Parathyroid adenoma (tissue), 2 donors: ENCODE measurements at regions not wholly inside any gene's neighbourhood (a gene's known extent, or its start where the extent isn't known, plus 50 kb on each side); places are given as distances from the start of the nearest gene placed in this dataset.

Source experiments
- H2AFZ ChIP-seq: fragments of 300-600 bp; sonication (generic); one replicate; pipeline ENCODE4 v1.7.0; 2017; ENCODE audit warnings: antibody characterized with exemption, mild to moderate bottlenecking
- H3K27ac ChIP-seq: fragments of 300-600 bp; sonication (generic); one replicate; pipeline ENCODE4 v1.7.0; 2017
- H3K27me3 ChIP-seq: fragments of 300-600 bp; sonication (generic); one replicate; pipeline ENCODE4 v1.7.0; 2017; ENCODE audit warnings: low read length; ENCODE audit not compliant: control insufficient read depth, insufficient read depth
- H3K36me3 ChIP-seq: fragments of 300-600 bp; sonication (generic); one replicate; pipeline ENCODE4 v1.7.0; 2017; ENCODE audit warnings: low read length; ENCODE audit not compliant: control insufficient read depth, insufficient read depth
- H3K4me1 ChIP-seq: fragments of 300-600 bp; sonication (generic); one replicate; pipeline ENCODE4 v1.7.0; 2017; ENCODE audit warnings: control low read depth
- H3K4me2 ChIP-seq: fragments of 300-600 bp; sonication (generic); one replicate; pipeline ENCODE4 v1.7.0; 2017; ENCODE audit warnings: low read length
- H3K4me3 ChIP-seq: fragments of 300-600 bp; sonication (generic); one replicate; pipeline ENCODE4 v1.7.0; 2017; ENCODE audit warnings: low read depth, low read length
- H3K79me2 ChIP-seq: fragments of 300-600 bp; sonication (generic); one replicate; pipeline ENCODE4 v1.7.0; 2017; ENCODE audit warnings: control low read depth
- H3K9ac ChIP-seq: fragments of 300-600 bp; sonication (generic); one replicate; pipeline ENCODE4 v1.7.0; 2017; ENCODE audit warnings: mild to moderate bottlenecking
- H3K9me3 ChIP-seq: fragments of 300-600 bp; sonication (generic); one replicate; pipeline ENCODE4 v1.7.0; 2017; ENCODE audit warnings: low read length; ENCODE audit not compliant: control insufficient read depth
- TF ChIP-seq, protein P1 (sequence below): fragments of 300-600 bp; sonication (generic); IDR thresholded peaks from one replicate; pipeline ENCODE4 v1.7.0; 2017; ENCODE audit warnings: antibody characterized with exemption, mild to moderate bottlenecking
- donor health status: primary hyperparathyroidism.

DNA sequence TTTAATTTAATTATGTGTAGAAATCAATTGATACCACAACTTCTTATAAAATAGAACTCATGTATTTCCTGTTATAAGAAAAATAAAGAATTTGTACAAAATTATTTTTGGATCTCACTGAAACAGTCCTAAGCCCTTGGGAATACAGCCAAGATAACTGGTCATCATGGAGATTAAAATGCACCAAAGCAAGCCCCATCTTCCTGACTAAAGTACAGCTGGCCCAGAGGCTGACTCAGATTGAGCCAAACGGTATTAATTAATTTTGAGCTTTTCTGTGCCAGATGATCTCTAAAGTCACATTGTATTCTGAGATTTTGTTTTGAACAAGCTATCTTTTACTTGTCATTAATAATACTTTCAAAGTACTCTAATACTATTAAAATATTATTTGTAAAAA is 978.5 kb downstream of the TBC1D32 start:
- no peak overlapping the region for H3K27ac ChIP-seq
- no peaks in the 10 kb centered on the region for H3K9me3 ChIP-seq
- TF ChIP-seq, protein P1, sequence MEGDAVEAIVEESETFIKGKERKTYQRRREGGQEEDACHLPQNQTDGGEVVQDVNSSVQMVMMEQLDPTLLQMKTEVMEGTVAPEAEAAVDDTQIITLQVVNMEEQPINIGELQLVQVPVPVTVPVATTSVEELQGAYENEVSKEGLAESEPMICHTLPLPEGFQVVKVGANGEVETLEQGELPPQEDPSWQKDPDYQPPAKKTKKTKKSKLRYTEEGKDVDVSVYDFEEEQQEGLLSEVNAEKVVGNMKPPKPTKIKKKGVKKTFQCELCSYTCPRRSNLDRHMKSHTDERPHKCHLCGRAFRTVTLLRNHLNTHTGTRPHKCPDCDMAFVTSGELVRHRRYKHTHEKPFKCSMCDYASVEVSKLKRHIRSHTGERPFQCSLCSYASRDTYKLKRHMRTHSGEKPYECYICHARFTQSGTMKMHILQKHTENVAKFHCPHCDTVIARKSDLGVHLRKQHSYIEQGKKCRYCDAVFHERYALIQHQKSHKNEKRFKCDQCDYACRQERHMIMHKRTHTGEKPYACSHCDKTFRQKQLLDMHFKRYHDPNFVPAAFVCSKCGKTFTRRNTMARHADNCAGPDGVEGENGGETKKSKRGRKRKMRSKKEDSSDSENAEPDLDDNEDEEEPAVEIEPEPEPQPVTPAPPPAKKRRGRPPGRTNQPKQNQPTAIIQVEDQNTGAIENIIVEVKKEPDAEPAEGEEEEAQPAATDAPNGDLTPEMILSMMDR = no peak
- H3K4me2 ChIP-seq = no peak overlapping the region
- no peak overlapping the region for H2AFZ ChIP-seq
- no peak overlapping the region for H3K4me3 ChIP-seq
- H3K27me3 ChIP-seq = no peaks in the 10 kb centered on the region
- no peak overlapping the region for H3K9ac ChIP-seq
- H3K79me2 ChIP-seq = no peaks in the 10 kb centered on the region
- H3K36me3 ChIP-seq = no peaks in the 10 kb centered on the region
- no peaks in the 10 kb centered on the region for H3K4me1 ChIP-seq

DNA sequence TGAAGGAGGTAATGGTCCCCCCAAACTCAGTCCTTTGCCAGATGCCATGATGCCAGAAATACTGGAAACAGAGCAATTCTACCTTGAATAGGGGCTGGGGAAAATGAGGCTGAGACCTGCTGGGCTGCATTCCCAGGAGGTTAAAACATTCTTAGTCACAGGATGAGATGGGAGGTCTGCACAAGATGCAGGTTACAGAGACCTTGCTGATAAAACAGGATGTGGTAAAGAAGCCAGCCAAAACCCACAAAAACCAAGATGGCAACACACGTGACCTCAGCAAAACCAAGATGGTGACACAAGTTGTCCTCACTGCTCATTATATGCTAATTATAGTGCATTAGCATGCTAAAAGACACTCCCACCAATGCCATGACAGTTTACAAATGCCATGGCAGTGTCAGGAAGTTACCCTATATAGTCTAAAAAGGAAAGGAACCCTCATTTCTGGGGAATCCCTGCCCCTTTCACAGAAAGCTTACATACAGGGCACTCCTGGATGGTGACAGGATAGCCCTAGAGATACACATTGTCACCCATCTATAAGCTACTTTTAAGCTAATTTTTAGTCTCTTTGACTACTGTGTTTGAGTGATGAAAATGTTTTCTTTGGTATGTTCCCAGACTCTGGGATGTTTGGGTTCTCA is 979.7 kb downstream of the TBC1D32 start:
- Histone ChIP-seq H3K9ac (no peak overlapping the region), H2AFZ (no peak overlapping the region), H3K9me3 (no peaks in the 10 kb centered on the region), H3K79me2 (no peaks in the 10 kb centered on the region), H3K4me3 (no peak overlapping the region), H3K27me3 (no peaks in the 10 kb centered on the region), H3K36me3 (no peaks in the 10 kb centered on the region), H3K4me1 (no peaks in the 10 kb centered on the region), H3K4me2 (no peak overlapping the region), H3K27ac (no peak overlapping the region)
- TF ChIP-seq, protein P1 = no peak

DNA sequence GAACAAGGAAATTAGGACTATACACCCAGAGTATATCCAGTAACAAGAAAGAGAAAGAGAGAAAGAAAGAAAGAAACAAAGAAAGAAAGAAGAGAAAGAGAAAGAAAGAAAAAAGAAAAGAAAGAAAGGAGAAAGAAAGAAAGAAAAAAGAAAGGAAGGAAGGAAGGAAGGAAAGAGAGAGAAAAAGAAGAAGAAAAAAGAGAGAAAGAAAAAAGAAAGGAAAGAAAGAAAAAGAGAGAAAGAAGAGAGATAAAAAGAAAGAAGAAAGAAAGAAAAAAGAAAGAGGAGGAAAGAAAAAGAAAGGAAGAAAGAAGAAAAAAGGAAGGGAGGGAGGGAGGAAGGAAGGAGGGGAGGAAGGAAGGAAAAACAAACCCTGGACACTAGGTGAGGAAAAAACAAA is 981.8 kb downstream of the TBC1D32 start:
- no peak overlapping the region for H3K9ac ChIP-seq
- H3K4me2 ChIP-seq = no peak overlapping the region
- TF ChIP-seq, protein P1 = no peak
- H3K27ac ChIP-seq = no peak overlapping the region
- no peaks in the 10 kb centered on the region for H3K79me2 ChIP-seq
- H3K9me3 ChIP-seq = no peaks in the 10 kb centered on the region
- H3K36me3 ChIP-seq = no peaks in the 10 kb centered on the region
- H3K4me1 ChIP-seq = no peaks in the 10 kb centered on the region
- no peaks in the 10 kb centered on the region for H3K27me3 ChIP-seq
- no peak overlapping the region for H2AFZ ChIP-seq
- no peak overlapping the region for H3K4me3 ChIP-seq

DNA sequence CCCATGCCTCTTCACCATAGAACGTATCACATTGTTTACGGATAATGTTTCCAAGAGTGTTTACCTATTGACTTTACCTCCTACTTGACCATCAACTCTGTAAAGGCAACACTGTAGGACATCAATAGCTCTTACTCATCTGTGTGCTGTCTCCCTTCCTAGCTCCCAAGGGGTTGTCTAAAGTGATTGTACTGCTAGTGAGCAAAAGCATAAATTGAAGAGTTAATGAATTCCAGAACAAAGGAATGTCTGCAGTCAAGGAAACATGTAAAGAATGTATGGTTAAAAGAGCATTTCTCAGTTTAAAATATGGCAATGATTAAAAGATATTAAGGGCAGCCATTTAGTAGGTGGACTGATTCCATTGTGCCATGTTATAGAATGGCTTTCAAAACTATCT is 985.4 kb downstream of the TBC1D32 start:
- no peaks in the 10 kb centered on the region for H3K9me3 ChIP-seq
- no peaks in the 10 kb centered on the region for H3K27me3 ChIP-seq
- no peaks in the 10 kb centered on the region for H3K4me1 ChIP-seq
- TF ChIP-seq, protein P1 = no peak
- no peak overlapping the region for H3K9ac ChIP-seq
- no peaks in the 10 kb centered on the region for H3K79me2 ChIP-seq
- H3K4me2 ChIP-seq = no peak overlapping the region
- H3K4me3 ChIP-seq = no peak overlapping the region
- no peak overlapping the region for H2AFZ ChIP-seq
- H3K36me3 ChIP-seq = no peaks in the 10 kb centered on the region
- no peak overlapping the region for H3K27ac ChIP-seq

DNA sequence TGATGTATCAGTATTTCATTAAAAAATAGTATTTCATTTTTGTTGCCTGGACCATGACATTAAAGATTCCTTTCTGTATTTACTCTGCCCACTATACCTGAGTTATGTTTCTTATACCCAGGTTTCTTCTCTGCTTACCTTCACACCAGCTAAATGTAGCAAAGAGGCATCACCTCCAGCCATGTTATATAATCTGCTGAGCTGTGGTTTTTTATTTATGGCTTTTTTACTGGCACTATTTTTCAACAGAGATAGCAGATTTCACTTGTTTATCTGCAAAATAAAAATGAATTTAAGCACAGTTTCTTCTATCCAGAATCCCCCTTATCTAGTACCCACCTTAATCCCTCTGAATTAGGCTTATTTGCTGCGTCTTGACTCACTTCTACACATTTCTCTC is 979.0 kb upstream of the MAN1A1 start:
- Histone ChIP-seq H3K9ac (no peak overlapping the region), H3K4me3 (no peak overlapping the region), H3K79me2 (no peaks in the 10 kb centered on the region), H3K36me3 (no peaks in the 10 kb centered on the region), H3K27me3 (no peaks in the 10 kb centered on the region), H3K4me1 (no peaks in the 10 kb centered on the region), H3K9me3 (no peaks in the 10 kb centered on the region), H3K4me2 (no peak overlapping the region), H3K27ac (no peak overlapping the region), H2AFZ (no peak overlapping the region)
- TF ChIP-seq, protein P1 = no peak
